ENCODE measurements at regions not wholly inside any gene's neighbourhood (a gene's known extent, or its start where the extent isn't known, plus 50 kb on each side); places are given as distances from the start of the nearest gene placed in this dataset.

DNA sequence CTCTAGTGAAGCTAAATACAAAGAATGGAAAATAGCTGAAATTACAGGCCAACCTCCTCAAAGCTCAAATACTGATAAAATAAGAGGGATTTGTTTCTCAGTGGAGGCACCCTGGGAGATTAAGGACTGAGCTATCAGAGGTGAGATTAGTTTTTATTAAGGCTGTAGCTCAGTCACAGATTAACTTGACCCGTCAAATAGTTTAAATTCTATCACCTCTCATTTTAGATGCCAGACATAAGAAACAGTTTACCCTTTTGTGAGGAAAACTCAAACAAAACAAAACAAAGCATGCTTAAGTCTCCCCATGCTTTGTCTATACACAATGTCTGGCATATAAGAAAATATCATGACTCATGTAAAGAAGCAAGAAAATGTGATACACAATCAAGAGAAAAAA lies 208.3 kb upstream of the PMFBP1 start:
- TF ChIP-seq, protein P1, sequence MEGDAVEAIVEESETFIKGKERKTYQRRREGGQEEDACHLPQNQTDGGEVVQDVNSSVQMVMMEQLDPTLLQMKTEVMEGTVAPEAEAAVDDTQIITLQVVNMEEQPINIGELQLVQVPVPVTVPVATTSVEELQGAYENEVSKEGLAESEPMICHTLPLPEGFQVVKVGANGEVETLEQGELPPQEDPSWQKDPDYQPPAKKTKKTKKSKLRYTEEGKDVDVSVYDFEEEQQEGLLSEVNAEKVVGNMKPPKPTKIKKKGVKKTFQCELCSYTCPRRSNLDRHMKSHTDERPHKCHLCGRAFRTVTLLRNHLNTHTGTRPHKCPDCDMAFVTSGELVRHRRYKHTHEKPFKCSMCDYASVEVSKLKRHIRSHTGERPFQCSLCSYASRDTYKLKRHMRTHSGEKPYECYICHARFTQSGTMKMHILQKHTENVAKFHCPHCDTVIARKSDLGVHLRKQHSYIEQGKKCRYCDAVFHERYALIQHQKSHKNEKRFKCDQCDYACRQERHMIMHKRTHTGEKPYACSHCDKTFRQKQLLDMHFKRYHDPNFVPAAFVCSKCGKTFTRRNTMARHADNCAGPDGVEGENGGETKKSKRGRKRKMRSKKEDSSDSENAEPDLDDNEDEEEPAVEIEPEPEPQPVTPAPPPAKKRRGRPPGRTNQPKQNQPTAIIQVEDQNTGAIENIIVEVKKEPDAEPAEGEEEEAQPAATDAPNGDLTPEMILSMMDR (IDR thresholded peaks at IDR 0.05) = no peak
- TF ChIP-seq POLR2A (IDR thresholded peaks at IDR 0.05) = no peak
